GM12878 (cell line): ENCODE measurements at regions not wholly inside any gene's neighbourhood (a gene's known extent, or its start where the extent isn't known, plus 50 kb on each side); places are given as distances from the start of the nearest gene placed in this dataset.

Experiments
- ATAC-seq: fragments of 200-7000 bp; cut with Tn5 transposase; 3 replicates; pipeline ENCODE4 v1.9.1; 2020; ENCODE audit warnings: mild to moderate bottlenecking, moderate library complexity
- BruUV-seq: library from RNA; stranded (reverse); fragments of 400-500 nt; replicated peaks from 2 replicates; lab custom pipeline; 2021; lab: Mats Ljungman, UMichigan
- CTCF ChIA-PET: fragments of 300-600 bp; sonication (Branson Sonifier 250); formaldehyde crosslinking; extraction: SDS; loops from one replicate; lab custom pipeline; 2021; ENCODE audit warnings: inconsistent platforms; lab: Yijun Ruan, JAX
- POLR2A ChIA-PET: fragments of 350-600 bp; formaldehyde crosslinking; extraction: SDS; loops from one replicate; lab custom pipeline; 2021; ENCODE audit warnings: inconsistent platforms; lab: Charles Lee
- RAD21 ChIA-PET: fragments of 300-600 bp; sonication (Branson Sonifier 250); formaldehyde crosslinking; loops from one replicate; lab custom pipeline; 2023; ENCODE audit warnings: antibody characterized with exemption; ENCODE audit not compliant: unreplicated experiment; lab: Charles Lee
- SMC1A ChIA-PET: fragments of 300-600 bp; sonication (Branson Sonifier 250); formaldehyde crosslinking; loops from one replicate; lab custom pipeline; 2023; ENCODE audit not compliant: unreplicated experiment, uncharacterized antibody; lab: Charles Lee
- DNase-seq: peaks from one replicate; pipeline ENCODE4 v3.0.0-alpha.2; 2011; ENCODE audit warnings: low read depth, low spot score
- FAIRE-seq: peaks from 3 replicates; lab custom pipeline; 2011; peaks lifted over from hg19 to GRCh38; lab: Jason Lieb, UNC
- H2AFZ ChIP-seq: 2 replicates; pipeline ENCODE4 v1.6.0; 2011; ENCODE audit warnings: low read depth, low read length, control low read depth; ENCODE audit not compliant: control insufficient read depth
- H3K27ac ChIP-seq: 2 replicates; pipeline ENCODE4 v1.5.1; 2011; ENCODE audit warnings: control low read depth; ENCODE audit not compliant: control insufficient read depth, insufficient read depth
- H3K27me3 ChIP-seq, 2 experiments: replicated peaks in 1 of 2; 2 replicates each; pipeline versions ENCODE4 v1.6.0 to v1.6.1; 2011; ENCODE audit warnings: low read length in 1 of 2; ENCODE audit not compliant: control insufficient read depth in 2 of 2, insufficient read depth in 2 of 2
- H3K36me3 ChIP-seq, 2 experiments: 2 replicates each; pipeline ENCODE4 v1.5.1; 2011; ENCODE audit warnings: low read length in 1 of 2; ENCODE audit not compliant: control insufficient read depth in 2 of 2, insufficient read depth in 2 of 2
- H3K4me1 ChIP-seq: 2 replicates; pipeline ENCODE4 v1.6.1; 2011; ENCODE audit warnings: mild to moderate bottlenecking, low read length, moderate library complexity, mixed read lengths; ENCODE audit not compliant: control insufficient read depth, insufficient read depth
- H3K4me2 ChIP-seq: 2 replicates; pipeline ENCODE4 v1.6.0; 2011; ENCODE audit warnings: control low read depth; ENCODE audit not compliant: control insufficient read depth, insufficient read depth
- H3K4me3 ChIP-seq: fragments of 200-600 bp; sonication (generic); 2 replicates; pipeline ENCODE4 v1.5.1; 2016
- H3K79me2 ChIP-seq: 2 replicates; pipeline ENCODE4 v1.6.0; 2011; ENCODE audit warnings: low read length; ENCODE audit not compliant: control insufficient read depth, insufficient read depth
- H3K9ac ChIP-seq: 2 replicates; pipeline ENCODE4 v1.8.0; 2011; ENCODE audit warnings: low read length, control low read depth, mixed read lengths; ENCODE audit not compliant: control insufficient read depth, insufficient read depth
- H3K9me3 ChIP-seq: replicated peaks from 3 replicates; pipeline ENCODE4 v1.5.1; 2011; ENCODE audit warnings: mild to moderate bottlenecking, low read length; ENCODE audit not compliant: control insufficient read depth, insufficient read depth
- H4K20me1 ChIP-seq: 2 replicates; pipeline ENCODE4 v1.6.0; 2011; ENCODE audit not compliant: control insufficient read depth, insufficient read depth
- LARP7 ChIP-seq: fragments of 450-650 bp; IDR thresholded peaks from 2 replicates; pipeline ENCODE4 v1.6.1; 2017; ENCODE audit warnings: mild to moderate bottlenecking
- MTA3 ChIP-seq: IDR thresholded peaks from 2 replicates; pipeline ENCODE4 v1.6.1; 2012; ENCODE audit warnings: low read length, inconsistent platforms, borderline replicate concordance
- NFXL1 ChIP-seq: fragments of 450-650 bp; IDR thresholded peaks from 2 replicates; pipeline ENCODE4 v1.6.1; 2017; ENCODE audit warnings: antibody characterized with exemption, mild to moderate bottlenecking, borderline replicate concordance
- NFYA ChIP-seq: IDR thresholded peaks from 2 replicates; pipeline ENCODE4 v1.6.1; 2011; ENCODE audit warnings: low read depth, mild to moderate bottlenecking, low read length, improper control_type of control experiment, borderline replicate concordance
- SIN3A ChIP-seq: IDR thresholded peaks from 2 replicates; pipeline ENCODE4 v1.6.1; 2012; ENCODE audit warnings: low read depth, low read length, improper control_type of control experiment
- SMC3 ChIP-seq: IDR thresholded peaks from 2 replicates; pipeline ENCODE4 v1.6.1; 2011; ENCODE audit warnings: low read length, improper control_type of control experiment, borderline replicate concordance
- STAT1 ChIP-seq: fragments of 450-650 bp; conservative IDR thresholded peaks from 2 replicates; pipeline ENCODE4 v1.6.1; 2014; ENCODE audit warnings: antibody characterized with exemption, mild to moderate bottlenecking
- STAT3 ChIP-seq: IDR thresholded peaks from 2 replicates; pipeline ENCODE4 v1.6.1; 2011; ENCODE audit warnings: low read depth, low read length, improper control_type of control experiment
- SUZ12 ChIP-seq: fragments of 200-600 bp; sonication (generic); IDR thresholded peaks from one replicate; pipeline ENCODE4 v1.6.1; 2018; ENCODE audit warnings: antibody characterized with exemption, mild to moderate bottlenecking; ENCODE audit not compliant: unreplicated experiment
- TAF1 ChIP-seq: IDR thresholded peaks from 2 replicates; pipeline ENCODE4 v1.6.1; 2011; ENCODE audit warnings: mild to moderate bottlenecking, low read depth, low read length, borderline replicate concordance
- WGBS: methylation state at CpG from one replicate; pipeline ENCODE4 v1.1.6; 2016; ENCODE audit warnings: low lambda C conversion rate; ENCODE audit not compliant: insufficient replicate concordance, insufficient coverage; ENCODE audit errors: missing lambda C conversion rate; 5-methylcytosine and 5-hydroxymethylcytosine counted together
- in situ Hi-C: fragments of 300-500 bp; cut with MboI; formaldehyde crosslinking; loops from 9 replicates; pipeline ENCODE4 v1.14.3; 2018; ENCODE audit warnings: mixed read lengths
- intact Hi-C: fragments of 100-400 bp; cut with micrococcal nuclease; formaldehyde crosslinking; loops from one replicate; pipeline ENCODE4 v1.14.2; 2022; ENCODE audit not compliant: unreplicated experiment

DNA sequence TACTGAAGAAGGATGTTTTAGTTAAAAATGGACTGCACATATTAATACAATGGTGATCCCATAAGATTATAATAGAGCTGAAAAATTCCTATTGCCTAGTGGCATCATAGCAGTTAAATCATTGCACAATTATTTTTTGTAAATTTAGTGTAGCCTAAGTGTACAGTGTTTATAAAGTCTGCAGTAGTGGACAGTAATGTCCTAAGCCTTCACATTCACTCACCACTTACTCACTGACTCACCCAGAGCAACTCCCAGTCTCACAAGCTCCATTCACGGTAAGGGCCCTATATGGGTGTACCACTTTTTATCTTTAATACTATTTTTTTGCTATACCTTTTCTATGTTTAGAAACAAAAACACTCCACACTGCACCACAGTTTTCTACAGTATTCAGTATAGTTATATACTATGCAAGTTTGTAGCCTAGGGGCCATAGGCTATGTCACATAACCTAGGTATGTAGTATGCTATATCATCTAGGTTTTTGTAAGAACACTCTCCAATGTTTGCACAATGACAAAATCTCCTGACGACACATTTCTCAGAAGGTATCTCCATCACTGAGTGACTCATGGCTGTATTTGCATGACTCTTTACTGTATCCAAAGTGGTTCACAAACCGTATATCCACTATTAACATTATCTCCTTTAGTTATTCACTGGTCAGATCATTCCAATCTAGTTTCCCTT, 536.0 kb downstream of the KLF12 start (continued):
- no peak for TF ChIP-seq SMC3
- TF ChIP-seq STAT3: no peak
- TF ChIP-seq SUZ12: no peak
- no peak for TF ChIP-seq SIN3A
- TF ChIP-seq LARP7: no peak
- TF ChIP-seq, all 136 proteins: peak for 0

DNA sequence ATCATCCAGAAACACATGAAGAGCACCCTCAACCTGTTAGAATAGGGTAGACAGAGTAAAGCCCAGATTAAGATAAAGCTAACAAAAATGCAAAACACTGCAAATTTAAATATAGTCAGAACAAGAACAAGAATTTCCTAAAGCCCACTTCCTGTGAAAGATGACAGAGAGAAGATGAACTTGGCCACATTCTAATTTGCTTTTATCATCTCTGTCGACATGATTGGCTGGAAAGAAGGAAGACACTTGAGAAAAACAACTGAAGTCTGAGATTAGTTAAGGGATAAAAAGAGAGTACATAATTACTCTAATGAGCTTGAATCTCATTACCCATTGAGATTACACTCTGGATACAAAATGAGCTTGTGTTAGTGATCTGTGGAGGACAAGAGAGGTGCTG, 537.6 kb downstream of the KLF5 start:
- H3K9me3 ChIP-seq: no peaks in the 10 kb centered on the region
- in situ Hi-C loops: no loop called here
- H3K27me3 ChIP-seq: no peaks in the 10 kb centered on the region
- 0% methylated on average over 1 of the region's 1 CpG for WGBS
- no peak overlapping the region for H2AFZ ChIP-seq
- FAIRE-seq: no peak
- no peaks in the 10 kb centered on the region for H3K36me3 ChIP-seq
- no peak overlapping the region for H3K4me3 ChIP-seq
- no peaks in the 10 kb centered on the region for H4K20me1 ChIP-seq
- ChIA-PET SMC1A (no interaction called here), RAD21 (no interaction called here), CTCF (no interaction called here), POLR2A (no interaction called here)
- DNase-seq: no peak
- H3K4me1 ChIP-seq: no peaks in the 10 kb centered on the region
- no TSS peak for BruUV-seq
- intact Hi-C loops: no loop called here
- TF ChIP-seq TAF1 (no peak), NFYA (no peak), STAT1 (no peak), NFXL1 (no peak), MTA3 (no peak)
- no peak for ATAC-seq
- no peak overlapping the region for H3K9ac ChIP-seq
- H3K27ac ChIP-seq: no peak overlapping the region
- no peak overlapping the region for H3K4me2 ChIP-seq
- H3K79me2 ChIP-seq: no peaks in the 10 kb centered on the region
